Neural progenitor cell (in vitro differentiated cells): ENCODE measurements at regions not wholly inside any gene's neighbourhood (a gene's known extent, or its start where the extent isn't known, plus 50 kb on each side); places are given as distances from the start of the nearest gene placed in this dataset.

Source experiments
- CTCF ChIP-seq: fragments of 200-600 bp; sonication (generic); IDR thresholded peaks from 2 replicates; pipeline ENCODE4 v1.5.1; 2017; ENCODE audit warnings: antibody characterized with exemption, mild to moderate bottlenecking
- EZH2phosphoT487 ChIP-seq: fragments of 200-600 bp; sonication (generic); IDR thresholded peaks from 2 replicates; pipeline ENCODE4 v1.6.1; 2017; ENCODE audit warnings: antibody characterized with exemption

- TF ChIP-seq CTCF (peak; percentile 72), EZH2phosphoT487 (no peak)
These were observed 203.4 kb downstream of the KIF26A start for GRCh38 chr14:104341532-104342434.
